ENCODE measurements at regions not wholly inside any gene's neighbourhood (a gene's known extent, or its start where the extent isn't known, plus 50 kb on each side); places are given as distances from the start of the nearest gene placed in this dataset.

- H3K27me3 ChIP-seq (ENCODE audit: control insufficient read depth, insufficient read depth, low read length), result no peaks in the 10 kb centered on the region
- H3K27ac ChIP-seq (ENCODE audit: low read length), result no peak overlapping the region
- no peak overlapping the region for H3K4me3 ChIP-seq (ENCODE audit: low read length)
Observed at GRCh38 chr3:148428862-148429605, 268.7 kb upstream of the AGTR1 start.

GRCh38 chr3:148433665-148434064 is 264.0 kb upstream of the AGTR1 start:
- Histone ChIP-seq H3K27me3 (ENCODE audit: control insufficient read depth, insufficient read depth, low read length) (no peaks in the 10 kb centered on the region), H3K9ac (ENCODE audit: low read length) (no peak overlapping the region), H3K36me3 (ENCODE audit: control insufficient read depth, low read depth, low read length) (no peaks in the 10 kb centered on the region), H3K4me1 (ENCODE audit: control insufficient read depth, low read depth, low read length) (no peaks in the 10 kb centered on the region), H3K9me3 (ENCODE audit: control insufficient read depth, low read depth, low read length) (no peaks in the 10 kb centered on the region), H3K27ac (ENCODE audit: low read length) (no peak overlapping the region), H3K4me3 (ENCODE audit: low read length) (no peak overlapping the region)

More at GRCh38 chr3:148428862-148429605, 268.7 kb upstream of the AGTR1 start:
- Histone ChIP-seq H3K9me3 (ENCODE audit: control insufficient read depth, low read depth, low read length) (no peaks in the 10 kb centered on the region), H3K36me3 (ENCODE audit: control insufficient read depth, low read depth, low read length) (no peaks in the 10 kb centered on the region), H3K9ac (ENCODE audit: low read length) (no peak overlapping the region), H3K4me1 (ENCODE audit: control insufficient read depth, low read depth, low read length) (no peaks in the 10 kb centered on the region)

DNA sequence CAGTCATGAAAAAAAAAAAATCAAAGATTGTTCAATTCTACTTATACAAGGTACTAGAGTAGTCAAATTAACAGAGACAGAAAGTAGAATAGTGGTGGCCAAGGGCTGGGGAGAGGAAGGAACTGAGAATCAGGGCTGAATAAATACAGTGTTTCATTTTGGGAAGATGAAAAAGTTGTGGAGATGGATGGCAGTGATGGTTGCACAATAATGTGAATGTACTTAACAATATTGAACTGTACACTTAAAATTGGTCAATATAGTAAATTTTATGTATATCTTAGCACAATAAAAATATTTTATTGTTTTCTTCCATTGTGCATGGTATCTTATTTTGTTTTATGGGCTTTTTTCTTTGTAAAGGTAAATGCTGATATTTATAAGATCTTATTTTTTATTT is 262.2 kb upstream of the AGTR1 start:
- Histone ChIP-seq H3K27ac (ENCODE audit: low read length) (no peak overlapping the region), H3K9me3 (ENCODE audit: control insufficient read depth, low read depth, low read length) (no peaks in the 10 kb centered on the region), H3K36me3 (ENCODE audit: control insufficient read depth, low read depth, low read length) (no peaks in the 10 kb centered on the region), H3K9ac (ENCODE audit: low read length) (no peak overlapping the region), H3K27me3 (ENCODE audit: control insufficient read depth, insufficient read depth, low read length) (no peaks in the 10 kb centered on the region), H3K4me1 (ENCODE audit: control insufficient read depth, low read depth, low read length) (no peaks in the 10 kb centered on the region), H3K4me3 (ENCODE audit: low read length) (no peak overlapping the region)

- Histone ChIP-seq H3K4me1 (ENCODE audit: control insufficient read depth, low read depth, low read length) (no peaks in the 10 kb centered on the region), H3K4me3 (ENCODE audit: low read length) (no peak overlapping the region), H3K36me3 (ENCODE audit: control insufficient read depth, low read depth, low read length) (no peaks in the 10 kb centered on the region), H3K27me3 (ENCODE audit: control insufficient read depth, insufficient read depth, low read length) (no peaks in the 10 kb centered on the region), H3K9me3 (ENCODE audit: control insufficient read depth, low read depth, low read length) (no peaks in the 10 kb centered on the region), H3K9ac (ENCODE audit: low read length) (no peak overlapping the region), H3K27ac (ENCODE audit: low read length) (no peak overlapping the region)
Observed at GRCh38 chr3:148439254-148439822, 258.4 kb upstream of the AGTR1 start.

GRCh38 chr3:148441191-148441590 is 256.5 kb upstream of the AGTR1 start:
- no peaks in the 10 kb centered on the region for H3K27me3 ChIP-seq (ENCODE audit: control insufficient read depth, insufficient read depth, low read length)
- no peak overlapping the region for H3K27ac ChIP-seq (ENCODE audit: low read length)
- no peaks in the 10 kb centered on the region for H3K36me3 ChIP-seq (ENCODE audit: control insufficient read depth, low read depth, low read length)
- H3K4me3 ChIP-seq (ENCODE audit: low read length), result no peak overlapping the region
- H3K9me3 ChIP-seq (ENCODE audit: control insufficient read depth, low read depth, low read length), result no peaks in the 10 kb centered on the region
- H3K9ac ChIP-seq (ENCODE audit: low read length), result no peak overlapping the region
- no peaks in the 10 kb centered on the region for H3K4me1 ChIP-seq (ENCODE audit: control insufficient read depth, low read depth, low read length)

DNA sequence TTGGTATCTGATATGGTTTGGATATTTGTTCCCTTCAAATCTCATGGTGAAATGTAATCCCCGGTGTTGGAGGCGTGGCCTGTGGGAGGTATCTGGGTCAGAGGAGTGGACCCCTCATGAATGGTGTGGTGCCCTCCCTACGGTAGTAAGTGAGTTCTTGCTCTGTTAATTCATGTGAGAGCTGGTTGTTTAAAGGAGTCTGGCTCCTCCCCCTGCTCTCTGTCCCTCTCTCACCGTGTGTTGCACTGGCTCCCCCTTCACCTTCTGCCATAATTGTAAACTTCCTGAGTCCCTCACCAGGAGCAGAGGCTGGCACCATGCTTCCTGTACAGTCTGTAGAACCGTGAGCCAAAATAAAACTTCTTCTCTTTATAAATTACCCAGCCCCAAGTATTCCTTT is 246.9 kb upstream of the AGTR1 start:
- Histone ChIP-seq H3K4me3 (ENCODE audit: low read length) (no peak overlapping the region), H3K27ac (ENCODE audit: low read length) (no peak overlapping the region), H3K36me3 (ENCODE audit: control insufficient read depth, low read depth, low read length) (no peaks in the 10 kb centered on the region), H3K9me3 (ENCODE audit: control insufficient read depth, low read depth, low read length) (no peaks in the 10 kb centered on the region), H3K9ac (ENCODE audit: low read length) (no peak overlapping the region), H3K4me1 (ENCODE audit: control insufficient read depth, low read depth, low read length) (no peaks in the 10 kb centered on the region), H3K27me3 (ENCODE audit: control insufficient read depth, insufficient read depth, low read length) (no peaks in the 10 kb centered on the region)

DNA sequence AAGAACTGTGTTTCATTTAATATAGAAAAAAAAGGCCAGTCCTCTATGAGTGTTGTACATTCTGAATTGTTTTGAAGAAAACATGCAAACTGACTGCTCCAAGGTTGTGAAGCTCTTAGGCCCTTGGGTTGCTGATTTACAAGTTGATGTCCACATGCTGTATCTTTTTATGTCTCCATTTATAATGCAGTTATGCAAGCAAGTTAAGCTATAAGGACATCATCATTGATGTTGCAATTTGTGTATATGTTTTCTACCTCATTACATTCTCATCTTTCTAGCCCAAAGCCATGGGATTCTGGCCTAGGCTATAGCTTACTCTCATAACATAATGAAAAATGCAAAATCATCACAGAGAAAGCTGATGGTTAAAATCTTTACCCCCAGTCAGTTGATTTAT is 245.7 kb upstream of the AGTR1 start:
- H3K9ac ChIP-seq (ENCODE audit: low read length), result no peak overlapping the region
- no peak overlapping the region for H3K27ac ChIP-seq (ENCODE audit: low read length)
- H3K4me3 ChIP-seq (ENCODE audit: low read length), result no peak overlapping the region
- no peaks in the 10 kb centered on the region for H3K27me3 ChIP-seq (ENCODE audit: control insufficient read depth, insufficient read depth, low read length)
- H3K9me3 ChIP-seq (ENCODE audit: control insufficient read depth, low read depth, low read length), result no peaks in the 10 kb centered on the region
- H3K36me3 ChIP-seq (ENCODE audit: control insufficient read depth, low read depth, low read length), result no peaks in the 10 kb centered on the region
- H3K4me1 ChIP-seq (ENCODE audit: control insufficient read depth, low read depth, low read length), result no peaks in the 10 kb centered on the region

DNA sequence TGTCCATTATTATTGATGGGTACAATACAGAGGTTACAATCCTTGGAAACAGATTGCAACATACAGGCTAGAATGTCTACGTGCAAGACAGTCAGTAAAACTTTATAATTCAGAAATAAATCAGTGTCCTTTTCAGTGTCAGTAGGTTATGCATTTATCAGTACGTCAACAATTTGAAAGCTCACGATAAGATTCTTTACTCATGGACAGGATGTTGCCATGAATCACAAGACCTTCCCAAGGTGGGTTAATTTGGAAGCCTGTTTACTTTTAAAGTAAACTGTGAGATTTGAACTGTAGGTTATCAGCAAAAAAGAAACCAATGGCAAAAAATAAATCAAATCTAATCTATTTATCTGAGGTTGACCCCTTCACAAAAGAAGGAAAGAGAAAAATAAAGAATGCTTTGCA is 243.9 kb upstream of the AGTR1 start:
- no peak overlapping the region for H3K4me3 ChIP-seq (ENCODE audit: low read length)
- H3K9me3 ChIP-seq (ENCODE audit: control insufficient read depth, low read depth, low read length), result peaks cover 4% of the 10 kb centered on the region
- no peak overlapping the region for H3K27ac ChIP-seq (ENCODE audit: low read length)
- no peak overlapping the region for H3K9ac ChIP-seq (ENCODE audit: low read length)
- no peaks in the 10 kb centered on the region for H3K27me3 ChIP-seq (ENCODE audit: control insufficient read depth, insufficient read depth, low read length)
- no peaks in the 10 kb centered on the region for H3K4me1 ChIP-seq (ENCODE audit: control insufficient read depth, low read depth, low read length)
- H3K36me3 ChIP-seq (ENCODE audit: control insufficient read depth, low read depth, low read length), result no peaks in the 10 kb centered on the region

DNA sequence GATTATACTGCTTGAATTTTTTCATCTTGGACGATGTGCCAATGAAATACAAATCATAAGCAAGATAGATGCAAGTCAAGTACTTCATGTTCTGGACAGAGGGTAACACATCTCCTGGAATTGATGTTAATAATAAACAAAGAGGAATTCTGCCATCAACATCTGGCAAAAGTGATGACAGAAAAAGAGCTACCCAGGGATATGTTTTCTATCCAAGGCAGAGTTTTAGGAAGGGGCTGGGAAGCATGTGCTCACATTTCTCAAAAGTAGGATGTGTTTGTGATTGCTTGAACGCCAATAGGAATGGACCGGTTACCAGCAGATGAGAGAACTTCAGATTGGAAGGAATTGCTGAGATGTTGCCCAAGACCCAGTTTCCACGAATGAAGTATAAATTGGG is 242.6 kb upstream of the AGTR1 start:
- peaks cover 10% of the 10 kb centered on the region for H3K9me3 ChIP-seq (ENCODE audit: control insufficient read depth, low read depth, low read length)
- no peak overlapping the region for H3K27ac ChIP-seq (ENCODE audit: low read length)
- no peak overlapping the region for H3K4me3 ChIP-seq (ENCODE audit: low read length)
- H3K27me3 ChIP-seq (ENCODE audit: control insufficient read depth, insufficient read depth, low read length), result no peaks in the 10 kb centered on the region
- H3K36me3 ChIP-seq (ENCODE audit: control insufficient read depth, low read depth, low read length), result no peaks in the 10 kb centered on the region
- no peaks in the 10 kb centered on the region for H3K4me1 ChIP-seq (ENCODE audit: control insufficient read depth, low read depth, low read length)
- no peak overlapping the region for H3K9ac ChIP-seq (ENCODE audit: low read length)

- Histone ChIP-seq H3K9me3 (ENCODE audit: control insufficient read depth, low read depth, low read length) (peaks cover 10% of the 10 kb centered on the region), H3K27me3 (ENCODE audit: control insufficient read depth, insufficient read depth, low read length) (no peaks in the 10 kb centered on the region), H3K27ac (ENCODE audit: low read length) (no peak overlapping the region), H3K9ac (ENCODE audit: low read length) (no peak overlapping the region), H3K36me3 (ENCODE audit: control insufficient read depth, low read depth, low read length) (no peaks in the 10 kb centered on the region), H3K4me1 (ENCODE audit: control insufficient read depth, low read depth, low read length) (no peaks in the 10 kb centered on the region), H3K4me3 (ENCODE audit: low read length) (no peak overlapping the region)
Observed at GRCh38 chr3:148457886-148458285, 239.8 kb upstream of the AGTR1 start.

DNA sequence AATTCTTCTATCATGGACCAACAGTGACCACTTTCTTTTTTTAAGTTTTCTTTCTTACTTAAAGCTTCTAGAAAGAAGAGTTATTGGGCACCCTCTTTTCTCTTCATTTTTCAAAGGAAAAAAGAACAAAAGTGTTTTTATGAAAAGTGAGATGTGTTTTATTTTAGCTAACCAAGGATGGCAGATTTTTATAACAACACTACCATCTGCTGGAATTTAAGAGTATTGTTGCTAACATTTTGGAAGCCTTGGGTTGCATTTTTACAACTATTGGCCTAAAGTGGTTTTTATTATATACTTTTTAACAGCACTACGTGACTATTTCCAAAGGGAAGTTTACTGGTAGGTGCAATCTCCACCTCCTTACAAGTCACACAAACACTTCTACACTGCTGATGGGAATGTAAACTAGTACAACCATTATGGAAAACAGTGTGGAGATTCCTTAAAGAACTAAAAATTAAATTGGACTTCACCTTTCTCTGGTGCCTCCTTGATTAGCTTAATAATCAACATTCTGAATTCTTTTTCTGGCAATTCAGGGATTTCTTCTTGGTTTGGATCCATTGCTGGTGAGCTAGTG is 237.7 kb upstream of the AGTR1 start:
- H3K27ac ChIP-seq (ENCODE audit: low read length), result no peak overlapping the region
- no peak overlapping the region for H3K4me3 ChIP-seq (ENCODE audit: low read length)
- no peaks in the 10 kb centered on the region for H3K4me1 ChIP-seq (ENCODE audit: control insufficient read depth, low read depth, low read length)
- no peaks in the 10 kb centered on the region for H3K36me3 ChIP-seq (ENCODE audit: control insufficient read depth, low read depth, low read length)
- no peaks in the 10 kb centered on the region for H3K27me3 ChIP-seq (ENCODE audit: control insufficient read depth, insufficient read depth, low read length)
- no peak overlapping the region for H3K9ac ChIP-seq (ENCODE audit: low read length)
- peaks cover 10% of the 10 kb centered on the region for H3K9me3 ChIP-seq (ENCODE audit: control insufficient read depth, low read depth, low read length)

- peaks cover 10% of the 10 kb centered on the region for H3K9me3 ChIP-seq (ENCODE audit: control insufficient read depth, low read depth, low read length)
- no peaks in the 10 kb centered on the region for H3K27me3 ChIP-seq (ENCODE audit: control insufficient read depth, insufficient read depth, low read length)
- H3K4me3 ChIP-seq (ENCODE audit: low read length), result no peak overlapping the region
- no peaks in the 10 kb centered on the region for H3K36me3 ChIP-seq (ENCODE audit: control insufficient read depth, low read depth, low read length)
- H3K27ac ChIP-seq (ENCODE audit: low read length), result no peak overlapping the region
- peaks cover 1% of the 10 kb centered on the region for H3K4me1 ChIP-seq (ENCODE audit: control insufficient read depth, low read depth, low read length)
- no peak overlapping the region for H3K9ac ChIP-seq (ENCODE audit: low read length)
Observed at GRCh38 chr3:148460686-148461085, 237.0 kb upstream of the AGTR1 start.

Data from iPS-18a (cell line).